Choroid plexus epithelial cell (primary cell): ENCODE measurements at regions not wholly inside any gene's neighbourhood (a gene's known extent, or its start where the extent isn't known, plus 50 kb on each side); places are given as distances from the start of the nearest gene placed in this dataset.

Experiments used
- DNase-seq: peaks from one replicate; pipeline ENCODE4 v3.0.0-alpha.2; 2010; ENCODE audit warnings: low read depth
- H3K4me3 ChIP-seq: 2 replicates; pipeline ENCODE4 v1.5.1; 2011; ENCODE audit warnings: low read depth, mild to moderate bottlenecking, control low read depth, low read length, moderate library complexity
- TF ChIP-seq, protein P1 (sequence below): conservative IDR thresholded peaks from 2 replicates; pipeline ENCODE4 v1.5.1; 2011; ENCODE audit warnings: low read depth, mild to moderate bottlenecking, control low read depth, inconsistent platforms, low read length, moderate library complexity

- TF ChIP-seq, protein P1, sequence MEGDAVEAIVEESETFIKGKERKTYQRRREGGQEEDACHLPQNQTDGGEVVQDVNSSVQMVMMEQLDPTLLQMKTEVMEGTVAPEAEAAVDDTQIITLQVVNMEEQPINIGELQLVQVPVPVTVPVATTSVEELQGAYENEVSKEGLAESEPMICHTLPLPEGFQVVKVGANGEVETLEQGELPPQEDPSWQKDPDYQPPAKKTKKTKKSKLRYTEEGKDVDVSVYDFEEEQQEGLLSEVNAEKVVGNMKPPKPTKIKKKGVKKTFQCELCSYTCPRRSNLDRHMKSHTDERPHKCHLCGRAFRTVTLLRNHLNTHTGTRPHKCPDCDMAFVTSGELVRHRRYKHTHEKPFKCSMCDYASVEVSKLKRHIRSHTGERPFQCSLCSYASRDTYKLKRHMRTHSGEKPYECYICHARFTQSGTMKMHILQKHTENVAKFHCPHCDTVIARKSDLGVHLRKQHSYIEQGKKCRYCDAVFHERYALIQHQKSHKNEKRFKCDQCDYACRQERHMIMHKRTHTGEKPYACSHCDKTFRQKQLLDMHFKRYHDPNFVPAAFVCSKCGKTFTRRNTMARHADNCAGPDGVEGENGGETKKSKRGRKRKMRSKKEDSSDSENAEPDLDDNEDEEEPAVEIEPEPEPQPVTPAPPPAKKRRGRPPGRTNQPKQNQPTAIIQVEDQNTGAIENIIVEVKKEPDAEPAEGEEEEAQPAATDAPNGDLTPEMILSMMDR = no peak
- H3K4me3 ChIP-seq = no peak overlapping the region
- DNase-seq = no peak
These were observed 1473.7 kb downstream of the AACS start for GRCh38 chr12:126538888-126539287.

GRCh38 chr12:126545411-126545810 is 1480.2 kb downstream of the AACS start:
- TF ChIP-seq, protein P1 = no peak
- no peak for DNase-seq
- no peak overlapping the region for H3K4me3 ChIP-seq

DNA sequence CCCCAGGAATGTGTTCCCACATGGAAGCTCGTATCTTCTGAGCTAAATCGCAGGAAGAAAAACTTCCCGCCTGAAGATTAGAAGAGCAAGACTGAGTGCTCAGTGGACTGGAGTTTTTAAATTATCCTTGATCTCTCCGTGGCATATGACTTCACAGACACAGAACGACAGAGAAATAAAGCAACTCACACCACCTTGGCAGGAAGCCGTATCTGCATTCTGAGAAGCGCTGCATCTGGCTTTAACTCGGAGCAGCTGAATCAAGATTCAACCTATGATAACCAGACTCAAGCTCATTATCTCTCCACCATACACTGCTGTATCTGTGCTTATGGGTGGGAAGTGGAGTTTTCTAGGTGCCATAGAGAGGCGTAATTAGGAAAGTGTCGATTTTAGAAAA is 1482.7 kb downstream of the AACS start:
- no peak for DNase-seq
- TF ChIP-seq, protein P1 = no peak

GRCh38 chr12:126551869-126552268 is 1486.6 kb downstream of the AACS start:
- DNase-seq = no peak
- TF ChIP-seq, protein P1 = no peak
- no peak overlapping the region for H3K4me3 ChIP-seq

More for the DNA sequence above, 1482.7 kb downstream of the AACS start:
- H3K4me3 ChIP-seq = no peak overlapping the region

DNA sequence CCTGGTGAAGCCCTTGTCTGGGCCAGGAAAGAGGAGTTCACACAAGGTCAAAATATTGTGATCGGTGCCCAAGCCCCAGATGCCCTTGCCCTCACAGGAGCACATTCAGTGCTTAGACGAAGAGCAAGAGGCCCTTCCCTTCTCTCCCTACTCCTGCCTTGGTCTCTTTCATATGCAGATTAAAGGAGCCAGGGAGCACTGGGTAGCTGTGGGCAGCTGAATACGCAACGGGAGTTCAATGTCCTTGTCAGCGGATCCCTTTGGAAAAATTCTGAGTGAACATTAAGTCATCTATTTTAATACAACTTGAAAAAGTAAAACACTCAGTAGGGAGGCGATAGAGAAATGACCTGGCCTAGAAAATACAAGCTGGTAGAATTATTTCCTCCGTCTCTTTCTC is 1489.4 kb downstream of the AACS start:
- no peak overlapping the region for H3K4me3 ChIP-seq
- DNase-seq = no peak
- TF ChIP-seq, protein P1 = no peak

- TF ChIP-seq, protein P1 = no peak
- H3K4me3 ChIP-seq = no peak overlapping the region
- no peak for DNase-seq
These were observed 1492.4 kb downstream of the AACS start for GRCh38 chr12:126557659-126558058.

DNA sequence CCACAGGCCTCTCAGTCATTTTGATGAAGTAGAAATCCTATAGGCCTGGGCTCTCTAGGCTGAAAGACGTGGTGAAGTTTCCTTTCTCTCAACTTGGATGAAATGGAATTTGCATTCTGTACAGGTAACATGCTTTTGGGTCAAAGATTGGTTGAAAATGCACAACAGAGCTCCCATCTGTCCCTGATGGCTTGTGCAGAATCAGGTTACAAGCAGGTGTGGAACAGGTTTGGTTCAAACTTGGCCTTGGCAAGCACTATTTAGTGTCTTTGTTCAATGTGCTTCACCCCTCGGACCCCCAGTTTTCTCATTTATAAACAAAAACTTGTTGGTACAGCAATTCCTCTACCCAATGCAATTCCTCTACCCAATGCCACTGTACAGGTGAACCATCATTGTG is 1493.0 kb downstream of the AACS start:
- no peak for DNase-seq
- H3K4me3 ChIP-seq = no peak overlapping the region
- TF ChIP-seq, protein P1 = no peak
